Right ventricle myocardium superior (tissue), 1 donor: ENCODE measurements at regions not wholly inside any gene's neighbourhood (a gene's known extent, or its start where the extent isn't known, plus 50 kb on each side); places are given as distances from the start of the nearest gene placed in this dataset.

Source experiments
- ATAC-seq: fragments of 200-7000 bp; cut with Tn5 transposase; one replicate; pipeline ENCODE4 v1.9.1; 2020; ENCODE audit warnings: mild to moderate bottlenecking; ENCODE audit not compliant: poor library complexity
- DNase-seq: peaks from one replicate; pipeline ENCODE4 v3.0.0-alpha.2; 2020
- intact Hi-C: fragments of 100-400 bp; cut with DNase I; formaldehyde crosslinking; loops from one replicate; pipeline ENCODE4 v1.11.2; 2022
- donor health status: DM: no; HTN: yes; CAD: no; lungs with severe emphysema.

GRCh38 chr10:129390147-129390546, 76.9 kb upstream of the MGMT start:
- intact Hi-C loops: no loop called here
- no peak for DNase-seq
- no peak for ATAC-seq

- ATAC-seq: no peak
Measured at GRCh38 chr10:129390726-129391125, 76.3 kb upstream of the MGMT start.

GRCh38 chr10:129391464-129391863, 75.6 kb upstream of the MGMT start:
- no peak for DNase-seq
- intact Hi-C loops: no loop called here
- ATAC-seq: no peak

More at GRCh38 chr10:129390726-129391125, 76.3 kb upstream of the MGMT start:
- intact Hi-C loops: no loop called here
- no peak for DNase-seq

- ATAC-seq (no peak), DNase-seq (no peak)
- intact Hi-C loops: no loop called here
Measured at GRCh38 chr10:129392855-129393254, 74.2 kb upstream of the MGMT start.

- ATAC-seq: no peak
- intact Hi-C loops: no loop called here
- no peak for DNase-seq
Measured at GRCh38 chr10:129393812-129394211, 73.2 kb upstream of the MGMT start.

- ATAC-seq (no peak), DNase-seq (no peak)
Measured at GRCh38 chr10:129394518-129395328, 72.3 kb upstream of the MGMT start.

GRCh38 chr10:129396021-129396722, 70.9 kb upstream of the MGMT start:
- DNase-seq: no peak
- intact Hi-C loops: no loop called here

More at GRCh38 chr10:129394518-129395328, 72.3 kb upstream of the MGMT start:
- intact Hi-C loops: no loop called here

GRCh38 chr10:129397198-129397974, 69.7 kb upstream of the MGMT start:
- DNase-seq (no peak), ATAC-seq (no peak)
- intact Hi-C loops: no loop called here

More at GRCh38 chr10:129396021-129396722, 70.9 kb upstream of the MGMT start:
- ATAC-seq: no peak

- no peak for DNase-seq
- no peak for ATAC-seq
Measured at GRCh38 chr10:129398711-129399141, 68.3 kb upstream of the MGMT start.

GRCh38 chr10:129400426-129400825, 66.6 kb upstream of the MGMT start:
- intact Hi-C loops: no loop called here
- DNase-seq: no peak
- no peak for ATAC-seq

More at GRCh38 chr10:129398711-129399141, 68.3 kb upstream of the MGMT start:
- intact Hi-C loops: no loop called here

- ATAC-seq: no peak
- DNase-seq: no peak
- intact Hi-C loops: no loop called here
Measured at GRCh38 chr10:129402459-129402858, 64.6 kb upstream of the MGMT start.

GRCh38 chr10:129404091-129404490, 63.0 kb upstream of the MGMT start:
- no peak for DNase-seq
- intact Hi-C loops: no loop called here
- ATAC-seq: no peak

- intact Hi-C loops: no loop called here
- DNase-seq: no peak
- ATAC-seq: no peak
Measured at GRCh38 chr10:129405389-129405788, 61.7 kb upstream of the MGMT start.

GRCh38 chr10:129410688-129411392, 56.2 kb upstream of the MGMT start:
- ATAC-seq (no peak), DNase-seq (no peak)

GRCh38 chr10:129411393-129411705, 55.7 kb upstream of the MGMT start:
- intact Hi-C loops: no loop called here
- no peak for DNase-seq
- ATAC-seq: no peak

More at GRCh38 chr10:129410688-129411392, 56.2 kb upstream of the MGMT start:
- intact Hi-C loops: no loop called here

- intact Hi-C loops: no loop called here
- DNase-seq: no peak
- no peak for ATAC-seq
Measured at GRCh38 chr10:129411772-129412171, 55.3 kb upstream of the MGMT start.

GRCh38 chr10:129413024-129413423, 54.0 kb upstream of the MGMT start:
- intact Hi-C loops: no loop called here
- DNase-seq (no peak), ATAC-seq (no peak)

GRCh38 chr10:129415215-129416140, 51.6 kb upstream of the MGMT start:
- ATAC-seq: no peak
- no peak for DNase-seq
- intact Hi-C loops: no loop called here
